ENCODE measurements at regions not wholly inside any gene's neighbourhood (a gene's known extent, or its start where the extent isn't known, plus 50 kb on each side); places are given as distances from the start of the nearest gene placed in this dataset.

DNA sequence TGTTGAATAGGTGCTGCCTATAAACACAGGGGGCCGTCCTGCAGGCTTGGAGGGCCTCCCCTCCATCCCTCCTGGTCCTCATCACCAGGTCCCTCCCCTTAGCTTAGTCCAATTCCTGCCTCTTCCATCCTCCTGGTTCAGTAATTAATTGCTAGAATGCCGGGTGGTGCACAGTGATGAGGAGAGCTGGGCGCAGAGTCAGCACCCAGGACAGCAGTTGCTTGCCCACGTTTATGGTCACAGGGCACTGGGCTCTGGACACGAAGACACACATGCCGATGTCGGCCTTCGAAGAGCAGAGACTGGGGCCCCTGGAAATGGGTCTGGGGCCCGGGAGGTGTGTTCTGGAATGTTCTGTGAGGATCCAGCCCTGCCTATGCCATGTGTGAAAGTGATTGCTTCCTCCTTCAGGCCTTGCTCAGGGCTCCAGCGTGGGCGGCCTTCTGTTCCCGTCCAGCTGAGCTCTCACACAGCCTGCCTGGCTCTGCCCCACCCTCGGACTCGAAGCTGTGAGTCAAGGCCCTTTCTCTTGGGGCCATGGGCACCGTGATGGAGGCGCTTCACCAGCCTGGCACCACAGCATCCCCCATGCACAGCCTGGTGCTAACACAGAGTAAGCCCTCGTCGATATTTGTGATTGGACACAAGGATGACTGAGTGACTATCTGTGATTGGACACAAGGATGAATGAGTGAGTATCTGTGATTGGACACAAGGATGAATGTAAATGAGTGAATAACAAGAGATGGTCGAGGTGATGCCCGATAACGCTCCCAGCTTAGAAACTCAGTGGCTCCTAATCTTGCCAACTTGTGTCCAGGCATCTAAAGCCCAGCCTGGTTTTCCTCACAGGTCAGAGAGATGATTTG, 884.7 kb downstream of the BRD1 start:
- Mint-ChIP-seq H3K4me3 (no peak overlapping the region), H3K27ac (no peak overlapping the region), H3K4me1 (no peaks in the 10 kb centered on the region), H3K27me3 (no peaks in the 10 kb centered on the region), H3K9me3 (ENCODE audit: insufficient read depth) (no peaks in the 10 kb centered on the region)
- Histone ChIP-seq H3K9me3 (ENCODE audit: control extremely low read depth in 1 of 3, control insufficient read depth in 2 of 3, insufficient read depth in 1 of 3, low read length in 2 of 3) (no peaks in the 10 kb centered on the region), H3K27ac (ENCODE audit: low read length in 2 of 2) (no peak overlapping the region), H4K20me1 (ENCODE audit: control insufficient read depth, insufficient read depth, low read length, poor library complexity, severe bottlenecking) (no peaks in the 10 kb centered on the region), H3K36me3 (replicated peaks in 1 of 2; ENCODE audit: control extremely low read depth in 1 of 2, control insufficient read depth in 1 of 2, extremely low read depth in 1 of 2, insufficient read depth in 2 of 2, low read length in 1 of 2) (no peaks in the 10 kb centered on the region), H3K27me3 (replicated peaks in 1 of 4; ENCODE audit: control extremely low read depth in 1 of 4, control insufficient read depth in 3 of 4, insufficient read depth in 4 of 4, low read length in 3 of 4) (no peaks in the 10 kb centered on the region), H3K79me2 (ENCODE audit: control insufficient read depth, insufficient read depth, low read length) (no peaks in the 10 kb centered on the region), H3K4me1 (ENCODE audit: control insufficient read depth in 2 of 2, insufficient read depth in 2 of 2, low read length in 2 of 2) (no peaks in the 10 kb centered on the region), H3K4me2 (replicated peaks; ENCODE audit: low read depth, low read length, poor library complexity, severe bottlenecking) (no peak overlapping the region), H2AFZ (ENCODE audit: insufficient read depth, low read depth, low read length, poor library complexity, severe bottlenecking) (no peak overlapping the region), H3K4me3 (ENCODE audit: control extremely low read depth in 1 of 5, extremely low read depth in 1 of 5, insufficient read depth in 1 of 5, low read depth in 2 of 5, low read length in 4 of 5) (no peak overlapping the region), H3K9ac (ENCODE audit: low read length) (no peak overlapping the region)
- WGBS (ENCODE audit: insufficient coverage) = 89% methylated on average over 18 of the region's 21 CpGs
- intact Hi-C loops (cut with micrococcal nuclease) = no loop called here
- TF ChIP-seq, protein P1, sequence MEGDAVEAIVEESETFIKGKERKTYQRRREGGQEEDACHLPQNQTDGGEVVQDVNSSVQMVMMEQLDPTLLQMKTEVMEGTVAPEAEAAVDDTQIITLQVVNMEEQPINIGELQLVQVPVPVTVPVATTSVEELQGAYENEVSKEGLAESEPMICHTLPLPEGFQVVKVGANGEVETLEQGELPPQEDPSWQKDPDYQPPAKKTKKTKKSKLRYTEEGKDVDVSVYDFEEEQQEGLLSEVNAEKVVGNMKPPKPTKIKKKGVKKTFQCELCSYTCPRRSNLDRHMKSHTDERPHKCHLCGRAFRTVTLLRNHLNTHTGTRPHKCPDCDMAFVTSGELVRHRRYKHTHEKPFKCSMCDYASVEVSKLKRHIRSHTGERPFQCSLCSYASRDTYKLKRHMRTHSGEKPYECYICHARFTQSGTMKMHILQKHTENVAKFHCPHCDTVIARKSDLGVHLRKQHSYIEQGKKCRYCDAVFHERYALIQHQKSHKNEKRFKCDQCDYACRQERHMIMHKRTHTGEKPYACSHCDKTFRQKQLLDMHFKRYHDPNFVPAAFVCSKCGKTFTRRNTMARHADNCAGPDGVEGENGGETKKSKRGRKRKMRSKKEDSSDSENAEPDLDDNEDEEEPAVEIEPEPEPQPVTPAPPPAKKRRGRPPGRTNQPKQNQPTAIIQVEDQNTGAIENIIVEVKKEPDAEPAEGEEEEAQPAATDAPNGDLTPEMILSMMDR (IDR thresholded peaks at IDR 0.05) = no peak
- TF ChIP-seq EZH2 (IDR thresholded peaks at IDR 0.05; ENCODE audit: borderline replicate concordance, insufficient read depth, low read depth, low read length, poor library complexity, severe bottlenecking) = no peak
- ATAC-seq (ENCODE audit: low read depth) (no peak), DNase-seq (no peak)
- CTCF ChIA-PET = interaction anchor here (1.4 kb wide), 1 partner anchor 9 kb away, joined by 4 read pairs; no protein-coding TSS in a partner anchor
- POLR2A ChIA-PET = no interaction called here

DNA sequence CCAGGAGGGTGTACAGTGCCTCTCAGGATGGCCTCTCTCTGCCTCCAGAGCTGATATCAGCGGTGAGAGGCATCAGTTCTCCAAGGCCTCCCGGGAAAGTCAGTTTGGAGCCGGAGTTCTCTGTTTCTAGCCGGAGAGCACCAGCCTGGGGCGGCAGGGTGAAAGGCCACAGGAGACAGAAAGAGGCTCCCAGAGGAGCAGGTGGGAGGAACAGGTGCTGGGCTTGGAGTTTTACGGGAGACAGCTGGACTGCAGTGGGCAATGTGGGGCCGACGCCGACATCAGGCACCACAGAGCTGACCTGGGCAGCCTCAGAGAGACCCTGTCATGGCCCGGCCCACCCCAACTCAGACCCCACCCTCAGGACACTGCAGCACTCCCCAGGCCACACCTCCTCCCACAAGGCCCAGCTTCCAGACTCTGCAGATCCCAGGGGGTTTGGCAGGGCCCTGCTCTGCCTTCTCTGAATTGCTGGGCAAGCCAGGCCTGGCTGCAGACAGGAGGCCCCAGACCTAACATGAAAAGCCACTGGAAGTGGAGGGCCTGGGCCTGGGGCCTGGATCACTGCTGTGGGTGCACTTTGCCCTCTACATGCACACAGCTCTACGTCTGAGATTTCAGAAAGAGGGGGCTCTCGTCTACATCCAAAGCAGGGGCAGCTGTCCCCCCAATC, 885.6 kb downstream of the BRD1 start:
- Mint-ChIP-seq H3K4me3 (no peak overlapping the region), H3K27ac (no peak overlapping the region), H3K9me3 (ENCODE audit: insufficient read depth) (no peaks in the 10 kb centered on the region), H3K4me1 (no peaks in the 10 kb centered on the region), H3K27me3 (no peaks in the 10 kb centered on the region)
- no peak for DNase-seq
- H4K20me1 ChIP-seq (ENCODE audit: control insufficient read depth, insufficient read depth, low read length, poor library complexity, severe bottlenecking) = no peaks in the 10 kb centered on the region
- no peaks in the 10 kb centered on the region for H3K4me1 ChIP-seq (ENCODE audit: control insufficient read depth in 2 of 2, insufficient read depth in 2 of 2, low read length in 2 of 2)
- no peaks in the 10 kb centered on the region for H3K79me2 ChIP-seq (ENCODE audit: control insufficient read depth, insufficient read depth, low read length)
- no peaks in the 10 kb centered on the region for H3K27me3 ChIP-seq (replicated peaks in 1 of 4; ENCODE audit: control extremely low read depth in 1 of 4, control insufficient read depth in 3 of 4, insufficient read depth in 4 of 4, low read length in 3 of 4)
- H3K27ac ChIP-seq (ENCODE audit: low read length in 2 of 2) = no peak overlapping the region
- no peaks in the 10 kb centered on the region for H3K9me3 ChIP-seq (ENCODE audit: control extremely low read depth in 1 of 3, control insufficient read depth in 2 of 3, insufficient read depth in 1 of 3, low read length in 2 of 3)
- TF ChIP-seq, protein P1 (IDR thresholded peaks at IDR 0.05) = no peak
- TF ChIP-seq EZH2 (IDR thresholded peaks at IDR 0.05; ENCODE audit: borderline replicate concordance, insufficient read depth, low read depth, low read length, poor library complexity, severe bottlenecking) = no peak
- no peak overlapping the region for H2AFZ ChIP-seq (ENCODE audit: insufficient read depth, low read depth, low read length, poor library complexity, severe bottlenecking)
- 95% methylated on average over 7 of the region's 12 CpGs for WGBS (ENCODE audit: insufficient coverage)
- ChIA-PET POLR2A (no interaction called here), CTCF (no interaction called here)
- no peaks in the 10 kb centered on the region for H3K36me3 ChIP-seq (replicated peaks in 1 of 2; ENCODE audit: control extremely low read depth in 1 of 2, control insufficient read depth in 1 of 2, extremely low read depth in 1 of 2, insufficient read depth in 2 of 2, low read length in 1 of 2)
- H3K4me2 ChIP-seq (replicated peaks; ENCODE audit: low read depth, low read length, poor library complexity, severe bottlenecking) = no peak overlapping the region
- intact Hi-C loops (cut with micrococcal nuclease) = no loop called here
- ATAC-seq (ENCODE audit: low read depth) = no peak
- H3K4me3 ChIP-seq (ENCODE audit: control extremely low read depth in 1 of 5, extremely low read depth in 1 of 5, insufficient read depth in 1 of 5, low read depth in 2 of 5, low read length in 4 of 5) = no peak overlapping the region
- H3K9ac ChIP-seq (ENCODE audit: low read length) = no peak overlapping the region
